ENCODE measurements at regions not wholly inside any gene's neighbourhood (a gene's known extent, or its start where the extent isn't known, plus 50 kb on each side); places are given as distances from the start of the nearest gene placed in this dataset.

GRCh38 chr14:93870377-93870776 is 56.8 kb upstream of the FAM181A start:
- Mint-ChIP-seq H3K4me3 (no peak overlapping the region), H3K9me3 (no peaks in the 10 kb centered on the region), H3K27ac (no peak overlapping the region), H3K36me3 (no peaks in the 10 kb centered on the region), H3K4me1 (no peaks in the 10 kb centered on the region)
- DNase-seq (ENCODE audit: low spot score in 2 of 2) (no peak), ATAC-seq (no peak)

DNA sequence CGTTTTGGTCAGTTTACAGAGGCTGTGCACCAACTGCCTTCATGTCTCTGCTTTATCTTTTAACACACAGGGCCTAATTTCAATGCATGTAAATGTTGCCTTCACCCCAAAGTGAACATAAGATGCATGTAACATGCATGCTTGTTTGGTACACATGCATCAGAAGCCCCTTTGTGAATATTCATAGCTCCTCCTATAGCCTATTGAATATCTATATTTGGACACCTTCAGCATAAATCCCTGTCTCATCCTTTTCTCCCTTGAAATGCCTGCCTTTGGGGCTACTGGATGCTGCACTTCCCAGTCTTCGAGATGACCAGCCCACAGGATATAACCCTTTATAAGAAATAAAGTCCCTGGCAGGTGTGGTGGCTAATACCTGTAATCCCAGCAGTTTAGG is 57.7 kb upstream of the FAM181A start:
- Mint-ChIP-seq H3K27ac (no peak overlapping the region), H3K4me3 (no peak overlapping the region), H3K9me3 (no peaks in the 10 kb centered on the region), H3K36me3 (no peaks in the 10 kb centered on the region), H3K4me1 (no peaks in the 10 kb centered on the region)
- DNase-seq (ENCODE audit: low spot score in 2 of 2) (no peak), ATAC-seq (no peak)

DNA sequence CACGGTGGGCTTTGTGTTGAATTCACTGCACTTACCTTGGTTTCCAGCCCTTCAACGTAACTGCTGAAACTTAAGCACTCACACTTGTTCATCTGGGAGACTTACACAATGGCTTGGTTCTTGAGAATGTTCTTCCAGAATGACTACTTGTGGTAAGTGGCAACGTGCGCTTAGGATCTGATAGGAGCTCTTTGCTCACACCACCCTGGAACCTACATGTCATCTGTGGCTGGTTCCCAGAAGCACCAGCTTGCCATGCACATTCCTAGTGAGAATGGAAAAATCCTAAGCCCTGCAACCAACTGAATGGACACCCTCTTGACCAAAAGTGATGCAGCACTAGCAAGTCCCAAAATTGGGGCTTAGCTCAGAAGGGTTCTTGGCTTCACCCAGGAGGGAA is 59.0 kb upstream of the FAM181A start:
- no peaks in the 10 kb centered on the region for H3K36me3 Mint-ChIP-seq
- H3K4me1 Mint-ChIP-seq, result no peaks in the 10 kb centered on the region
- H3K4me3 Mint-ChIP-seq, result no peak overlapping the region
- no peak overlapping the region for H3K27ac Mint-ChIP-seq
- ATAC-seq, result no peak
- DNase-seq (ENCODE audit: low spot score in 2 of 2), result no peak
- no peaks in the 10 kb centered on the region for H3K9me3 Mint-ChIP-seq

DNA sequence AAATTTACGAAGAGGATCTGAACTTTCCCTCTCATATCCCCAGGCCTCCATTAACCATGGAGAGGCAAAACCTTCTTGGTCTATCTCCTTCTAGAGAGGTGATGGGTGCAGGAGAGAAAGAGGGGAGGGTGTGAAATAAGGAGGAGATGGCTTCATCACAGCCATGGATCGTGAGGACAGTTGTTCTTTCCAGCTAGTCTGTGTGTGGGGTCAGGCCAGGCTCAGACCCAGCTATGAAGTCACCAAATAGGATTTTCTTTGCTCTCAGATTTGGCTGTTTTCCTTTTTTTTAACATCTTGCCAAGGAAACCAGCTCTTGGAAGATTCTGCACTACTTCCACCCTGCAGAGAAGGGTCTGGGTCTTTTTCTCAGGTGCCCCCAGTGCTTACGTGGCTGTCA is 64.9 kb upstream of the FAM181A start:
- H3K27ac Mint-ChIP-seq, result no peak overlapping the region
- no peaks in the 10 kb centered on the region for H3K4me1 Mint-ChIP-seq
- no peak for ATAC-seq
- DNase-seq (ENCODE audit: low spot score in 2 of 2), result no peak
- no peaks in the 10 kb centered on the region for H3K9me3 Mint-ChIP-seq
- H3K36me3 Mint-ChIP-seq, result no peaks in the 10 kb centered on the region
- no peak overlapping the region for H3K4me3 Mint-ChIP-seq

GRCh38 chr14:93861836-93862235 is 65.3 kb upstream of the FAM181A start:
- DNase-seq (ENCODE audit: low spot score in 2 of 2) (no peak), ATAC-seq (no peak)
- H3K9me3 Mint-ChIP-seq, result no peaks in the 10 kb centered on the region
- H3K27ac Mint-ChIP-seq, result no peak overlapping the region
- H3K4me3 Mint-ChIP-seq, result no peak overlapping the region
- no peaks in the 10 kb centered on the region for H3K4me1 Mint-ChIP-seq
- no peaks in the 10 kb centered on the region for H3K36me3 Mint-ChIP-seq

DNA sequence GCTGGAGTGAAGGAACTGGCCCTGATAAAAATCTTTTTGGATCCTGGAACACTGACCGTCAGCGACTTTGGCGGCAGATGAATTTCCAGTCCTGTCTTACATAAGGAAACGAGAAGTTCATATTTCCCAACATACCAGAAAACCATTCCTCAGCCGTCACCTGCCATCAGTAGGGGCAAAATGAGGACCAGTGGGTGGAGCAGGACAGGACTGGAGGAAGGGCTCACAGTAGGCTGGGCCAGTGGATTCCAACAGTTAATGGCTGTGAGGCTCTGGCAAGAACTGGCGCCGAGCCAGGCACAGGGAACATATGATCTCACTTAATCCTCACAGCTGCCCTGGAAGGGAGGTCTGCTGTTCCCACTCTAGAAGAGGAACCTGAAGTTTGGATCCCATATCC is 67.2 kb upstream of the FAM181A start:
- Mint-ChIP-seq H3K36me3 (no peaks in the 10 kb centered on the region), H3K4me3 (no peak overlapping the region), H3K9me3 (no peaks in the 10 kb centered on the region), H3K4me1 (no peaks in the 10 kb centered on the region), H3K27ac (no peak overlapping the region)
- DNase-seq (ENCODE audit: low spot score in 2 of 2) (no peak), ATAC-seq (no peak)

DNA sequence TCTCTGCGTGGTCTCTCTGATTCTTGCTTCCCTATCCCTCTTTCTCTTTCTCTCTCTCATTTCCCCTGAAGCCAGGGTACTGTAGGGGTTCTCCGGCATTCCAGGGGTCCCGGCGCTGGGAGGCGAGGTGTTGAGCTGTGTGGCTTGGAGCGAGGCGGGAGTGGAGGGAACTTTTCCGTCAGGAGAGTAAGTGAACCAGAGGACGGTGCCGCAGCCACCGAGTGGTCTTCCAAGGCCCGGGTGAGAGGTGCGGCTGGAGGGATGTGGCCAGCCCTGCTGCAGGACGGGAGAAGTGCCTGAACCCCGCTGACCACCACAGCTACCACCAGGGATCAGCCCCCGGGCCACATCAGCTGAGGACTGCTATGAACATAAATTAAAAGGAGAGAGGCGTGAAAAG is 68.2 kb upstream of the FAM181A start:
- H3K36me3 Mint-ChIP-seq, result no peaks in the 10 kb centered on the region
- no peaks in the 10 kb centered on the region for H3K9me3 Mint-ChIP-seq
- ATAC-seq (no peak), DNase-seq (ENCODE audit: low spot score in 2 of 2) (no peak)
- no peak overlapping the region for H3K27ac Mint-ChIP-seq
- H3K4me1 Mint-ChIP-seq, result no peaks in the 10 kb centered on the region
- H3K4me3 Mint-ChIP-seq, result no peak overlapping the region

GRCh38 chr14:93857500-93858283 is 69.4 kb upstream of the PRIMA1 start:
- no peaks in the 10 kb centered on the region for H3K36me3 Mint-ChIP-seq
- no peaks in the 10 kb centered on the region for H3K4me1 Mint-ChIP-seq
- H3K9me3 Mint-ChIP-seq, result no peaks in the 10 kb centered on the region
- no peak for DNase-seq (ENCODE audit: low spot score in 2 of 2)
- peak; percentile 25 for ATAC-seq
- H3K27ac Mint-ChIP-seq, result no peak overlapping the region
- no peak overlapping the region for H3K4me3 Mint-ChIP-seq

GRCh38 chr14:93857081-93857480 is 68.8 kb upstream of the PRIMA1 start:
- ATAC-seq, result no peak
- H3K4me3 Mint-ChIP-seq, result no peak overlapping the region
- DNase-seq (ENCODE audit: low spot score in 2 of 2), result no peak
- no peaks in the 10 kb centered on the region for H3K4me1 Mint-ChIP-seq
- no peaks in the 10 kb centered on the region for H3K36me3 Mint-ChIP-seq
- no peaks in the 10 kb centered on the region for H3K9me3 Mint-ChIP-seq
- H3K27ac Mint-ChIP-seq, result no peak overlapping the region

DNA sequence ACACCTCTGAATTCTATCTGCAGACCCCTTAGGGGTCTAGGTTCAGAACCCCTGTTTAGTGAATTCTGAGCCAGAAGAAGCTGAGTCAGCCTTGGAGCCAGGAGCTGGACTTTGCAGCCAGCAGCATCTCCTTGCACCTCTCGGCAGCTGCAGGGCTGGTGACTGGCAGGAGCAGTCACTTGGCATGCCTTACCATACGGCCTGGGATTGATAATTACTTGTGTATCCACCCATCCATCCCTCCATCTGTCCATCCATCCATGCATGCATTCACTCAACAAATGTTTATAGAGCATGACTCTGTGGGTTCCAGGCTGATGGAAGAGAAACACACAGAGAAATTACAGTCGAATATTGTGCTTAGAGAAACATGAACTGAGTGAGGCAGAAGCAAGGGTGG is 67.5 kb upstream of the PRIMA1 start:
- Mint-ChIP-seq H3K4me3 (no peak overlapping the region), H3K36me3 (no peaks in the 10 kb centered on the region), H3K9me3 (no peaks in the 10 kb centered on the region), H3K4me1 (no peaks in the 10 kb centered on the region), H3K27ac (no peak overlapping the region)
- no peak for ATAC-seq
- DNase-seq (ENCODE audit: low spot score in 2 of 2), result no peak

GRCh38 chr14:93847473-93847872 is 59.2 kb upstream of the PRIMA1 start:
- Mint-ChIP-seq H3K4me1 (no peaks in the 10 kb centered on the region), H3K4me3 (no peak overlapping the region), H3K9me3 (no peaks in the 10 kb centered on the region), H3K27ac (no peak overlapping the region), H3K36me3 (no peaks in the 10 kb centered on the region)
- peak; percentile 13 for ATAC-seq
- DNase-seq (ENCODE audit: low spot score in 2 of 2), result no peak

GRCh38 chr14:93838238-93838637 is 50.0 kb upstream of the PRIMA1 start:
- Mint-ChIP-seq H3K9me3 (peaks cover 5% of the 10 kb centered on the region), H3K4me3 (no peak overlapping the region), H3K36me3 (no peaks in the 10 kb centered on the region), H3K4me1 (no peaks in the 10 kb centered on the region), H3K27ac (no peak overlapping the region)
- DNase-seq (ENCODE audit: low spot score in 2 of 2) (no peak), ATAC-seq (no peak)
